GM12878 (cell line): ENCODE measurements at regions not wholly inside any gene's neighbourhood (a gene's known extent, or its start where the extent isn't known, plus 50 kb on each side); places are given as distances from the start of the nearest gene placed in this dataset.

Experiments
- ATAC-seq: fragments of 200-7000 bp; cut with Tn5 transposase; 3 replicates; pipeline ENCODE4 v1.9.1; 2020; ENCODE audit warnings: mild to moderate bottlenecking, moderate library complexity
- BruUV-seq: library from RNA; stranded (reverse); fragments of 400-500 nt; replicated peaks from 2 replicates; lab custom pipeline; 2021; lab: Mats Ljungman, UMichigan
- CTCF ChIA-PET: fragments of 300-600 bp; sonication (Branson Sonifier 250); formaldehyde crosslinking; extraction: SDS; loops from one replicate; lab custom pipeline; 2021; ENCODE audit warnings: inconsistent platforms; lab: Yijun Ruan, JAX
- POLR2A ChIA-PET: fragments of 350-600 bp; formaldehyde crosslinking; extraction: SDS; loops from one replicate; lab custom pipeline; 2021; ENCODE audit warnings: inconsistent platforms; lab: Charles Lee
- RAD21 ChIA-PET: fragments of 300-600 bp; sonication (Branson Sonifier 250); formaldehyde crosslinking; loops from one replicate; lab custom pipeline; 2023; ENCODE audit warnings: antibody characterized with exemption; ENCODE audit not compliant: unreplicated experiment; lab: Charles Lee
- SMC1A ChIA-PET: fragments of 300-600 bp; sonication (Branson Sonifier 250); formaldehyde crosslinking; loops from one replicate; lab custom pipeline; 2023; ENCODE audit not compliant: unreplicated experiment, uncharacterized antibody; lab: Charles Lee
- DNase-seq: peaks from one replicate; pipeline ENCODE4 v3.0.0-alpha.2; 2011; ENCODE audit warnings: low read depth, low spot score
- FAIRE-seq: peaks from 3 replicates; lab custom pipeline; 2011; peaks lifted over from hg19 to GRCh38; lab: Jason Lieb, UNC
- H2AFZ ChIP-seq: 2 replicates; pipeline ENCODE4 v1.6.0; 2011; ENCODE audit warnings: low read depth, low read length, control low read depth; ENCODE audit not compliant: control insufficient read depth
- H3K27ac ChIP-seq: 2 replicates; pipeline ENCODE4 v1.5.1; 2011; ENCODE audit warnings: control low read depth; ENCODE audit not compliant: control insufficient read depth, insufficient read depth
- H3K27me3 ChIP-seq, 2 experiments: replicated peaks in 1 of 2; 2 replicates each; pipeline versions ENCODE4 v1.6.0 to v1.6.1; 2011; ENCODE audit warnings: low read length in 1 of 2; ENCODE audit not compliant: control insufficient read depth in 2 of 2, insufficient read depth in 2 of 2
- H3K36me3 ChIP-seq, 2 experiments: 2 replicates each; pipeline ENCODE4 v1.5.1; 2011; ENCODE audit warnings: low read length in 1 of 2; ENCODE audit not compliant: control insufficient read depth in 2 of 2, insufficient read depth in 2 of 2
- H3K4me1 ChIP-seq: 2 replicates; pipeline ENCODE4 v1.6.1; 2011; ENCODE audit warnings: mild to moderate bottlenecking, low read length, moderate library complexity, mixed read lengths; ENCODE audit not compliant: control insufficient read depth, insufficient read depth
- H3K4me2 ChIP-seq: 2 replicates; pipeline ENCODE4 v1.6.0; 2011; ENCODE audit warnings: control low read depth; ENCODE audit not compliant: control insufficient read depth, insufficient read depth
- H3K4me3 ChIP-seq: fragments of 200-600 bp; sonication (generic); 2 replicates; pipeline ENCODE4 v1.5.1; 2016
- H3K79me2 ChIP-seq: 2 replicates; pipeline ENCODE4 v1.6.0; 2011; ENCODE audit warnings: low read length; ENCODE audit not compliant: control insufficient read depth, insufficient read depth
- H3K9ac ChIP-seq: 2 replicates; pipeline ENCODE4 v1.8.0; 2011; ENCODE audit warnings: low read length, control low read depth, mixed read lengths; ENCODE audit not compliant: control insufficient read depth, insufficient read depth
- H3K9me3 ChIP-seq: replicated peaks from 3 replicates; pipeline ENCODE4 v1.5.1; 2011; ENCODE audit warnings: mild to moderate bottlenecking, low read length; ENCODE audit not compliant: control insufficient read depth, insufficient read depth
- H4K20me1 ChIP-seq: 2 replicates; pipeline ENCODE4 v1.6.0; 2011; ENCODE audit not compliant: control insufficient read depth, insufficient read depth
- BACH1 ChIP-seq: fragments of 450-650 bp; IDR thresholded peaks from 2 replicates; pipeline ENCODE4 v1.6.1; 2017; ENCODE audit warnings: mild to moderate bottlenecking, borderline replicate concordance
- CHD2 ChIP-seq: IDR thresholded peaks from 2 replicates; pipeline ENCODE4 v1.6.1; 2011; ENCODE audit warnings: low read depth, low read length, improper control_type of control experiment, borderline replicate concordance
- EED ChIP-seq: sonication (generic); IDR thresholded peaks from 2 replicates; pipeline ENCODE4 v1.6.1; 2016; ENCODE audit warnings: antibody characterized with exemption, low read depth
- HSF1 ChIP-seq: fragments of 150-350 bp; IDR thresholded peaks from 2 replicates; pipeline ENCODE4 v1.6.1; 2014; ENCODE audit warnings: mild to moderate bottlenecking, low read depth, low read length
- MEF2A ChIP-seq: IDR thresholded peaks from 2 replicates; pipeline ENCODE4 v1.6.1; 2011; ENCODE audit warnings: low read depth, mild to moderate bottlenecking, low read length, moderate library complexity; ENCODE audit not compliant: insufficient read depth
- MLLT1 ChIP-seq: fragments of 450-650 bp; IDR thresholded peaks from 2 replicates; pipeline ENCODE4 v1.6.1; 2016; ENCODE audit warnings: mild to moderate bottlenecking
- MTA3 ChIP-seq: IDR thresholded peaks from 2 replicates; pipeline ENCODE4 v1.6.1; 2012; ENCODE audit warnings: low read length, inconsistent platforms, borderline replicate concordance
- NFYB ChIP-seq: IDR thresholded peaks from 2 replicates; pipeline ENCODE4 v1.6.1; 2011; ENCODE audit warnings: low read depth, mild to moderate bottlenecking, low read length, improper control_type of control experiment, moderate library complexity; ENCODE audit not compliant: insufficient read depth
- PBX3 ChIP-seq: IDR thresholded peaks from 2 replicates; pipeline ENCODE4 v1.6.1; 2011; ENCODE audit warnings: mild to moderate bottlenecking, low read depth, low read length, moderate library complexity; ENCODE audit not compliant: insufficient replicate concordance
- RELA ChIP-seq: fragments of 450-650 bp; IDR thresholded peaks from 2 replicates; pipeline ENCODE4 v1.8.0; 2014; ENCODE audit warnings: borderline replicate concordance; ENCODE audit not compliant: partially characterized antibody
- RELB ChIP-seq: fragments of 450-650 bp; IDR thresholded peaks from 2 replicates; pipeline ENCODE4 v1.6.1; 2017; ENCODE audit warnings: low read depth, mild to moderate bottlenecking, moderate library complexity
- SPI1 ChIP-seq: IDR thresholded peaks from 2 replicates; pipeline ENCODE4 v1.6.1; 2011; ENCODE audit warnings: low read depth, mild to moderate bottlenecking, low read length, moderate library complexity, borderline replicate concordance; ENCODE audit not compliant: insufficient read depth
- STAT1 ChIP-seq: fragments of 450-650 bp; conservative IDR thresholded peaks from 2 replicates; pipeline ENCODE4 v1.6.1; 2014; ENCODE audit warnings: antibody characterized with exemption, mild to moderate bottlenecking
- ZBTB40 ChIP-seq: fragments of 450-650 bp; IDR thresholded peaks from 2 replicates; pipeline ENCODE4 v1.6.1; 2016; ENCODE audit warnings: mild to moderate bottlenecking, moderate library complexity, borderline replicate concordance
- ZNF274 ChIP-seq: IDR thresholded peaks from one replicate; pipeline ENCODE4 v1.8.0; 2011; ENCODE audit not compliant: insufficient read length, insufficient read depth
- WGBS: methylation state at CpG from one replicate; pipeline ENCODE4 v1.1.6; 2016; ENCODE audit warnings: low lambda C conversion rate; ENCODE audit not compliant: insufficient replicate concordance, insufficient coverage; ENCODE audit errors: missing lambda C conversion rate; 5-methylcytosine and 5-hydroxymethylcytosine counted together
- in situ Hi-C: fragments of 300-500 bp; cut with MboI; formaldehyde crosslinking; loops from 9 replicates; pipeline ENCODE4 v1.14.3; 2018; ENCODE audit warnings: mixed read lengths
- intact Hi-C: fragments of 100-400 bp; cut with micrococcal nuclease; formaldehyde crosslinking; loops from one replicate; pipeline ENCODE4 v1.14.2; 2022; ENCODE audit not compliant: unreplicated experiment

- H2AFZ ChIP-seq: no peak overlapping the region
- H3K9ac ChIP-seq: no peak overlapping the region
- H3K4me1 ChIP-seq: no peaks in the 10 kb centered on the region
- no peaks in the 10 kb centered on the region for H4K20me1 ChIP-seq
- SMC1A ChIA-PET: interaction anchor here (0.7 kb wide), 1 partner anchor 234 kb away, joined by 3 read pairs; no protein-coding TSS in a partner anchor
- CTCF ChIA-PET: no interaction called here
- no TSS peak for BruUV-seq
- H3K27me3 ChIP-seq: peaks cover 2 to 3% of the 10 kb centered on the region in 2 experiments; a peak in 3 of 4 replicates
- 2% methylated on average over 3 of the region's 3 CpGs for WGBS
- FAIRE-seq: no peak
- POLR2A ChIA-PET: no interaction called here
- no peak for DNase-seq
- no peaks in the 10 kb centered on the region for H3K79me2 ChIP-seq
- RAD21 ChIA-PET: no interaction called here
- no peaks in the 10 kb centered on the region for H3K9me3 ChIP-seq
- no peak for ATAC-seq
- H3K4me2 ChIP-seq: no peak overlapping the region
- intact Hi-C loops: no loop called here
- in situ Hi-C loops: no loop called here
- no peaks in the 10 kb centered on the region for H3K36me3 ChIP-seq
- H3K4me3 ChIP-seq: no peak overlapping the region
- no peak overlapping the region for H3K27ac ChIP-seq
- TF ChIP-seq MLLT1 (no peak), BACH1 (no peak), SPI1 (no peak), NFYB (no peak), CHD2 (no peak), MTA3 (no peak), RELA (no peak), HSF1 (no peak), RELB (no peak), PBX3 (no peak), STAT1 (no peak), ZNF274 (no peak), ZBTB40 (no peak), EED (no peak), MEF2A (no peak)
Measured at GRCh38 chr10:78870458-78870857, 198.3 kb upstream of the ZMIZ1 start.
